ENCODE measurements at regions not wholly inside any gene's neighbourhood (a gene's known extent, or its start where the extent isn't known, plus 50 kb on each side); places are given as distances from the start of the nearest gene placed in this dataset.

- Mint-ChIP-seq H3K36me3 (ENCODE audit: insufficient read depth, unreplicated experiment) (no peaks in the 10 kb centered on the region), H3K4me3 (ENCODE audit: low read depth, unreplicated experiment) (no peak overlapping the region), H3K27me3 (ENCODE audit: unreplicated experiment) (no peaks in the 10 kb centered on the region), H3K9me3 (ENCODE audit: low read depth, unreplicated experiment) (peaks cover 5% of the 10 kb centered on the region), H3K4me1 (ENCODE audit: low read depth, unreplicated experiment) (no peaks in the 10 kb centered on the region), H3K27ac (ENCODE audit: unreplicated experiment) (no peak overlapping the region)
- BruUV-seq (replicated peaks) = no TSS peak
- DNase-seq = no peak
- intact Hi-C loops (cut with micrococcal nuclease; ENCODE audit: unreplicated experiment) = no loop called here
- CTCF ChIA-PET = no interaction called here
- TF ChIP-seq, protein P1, sequence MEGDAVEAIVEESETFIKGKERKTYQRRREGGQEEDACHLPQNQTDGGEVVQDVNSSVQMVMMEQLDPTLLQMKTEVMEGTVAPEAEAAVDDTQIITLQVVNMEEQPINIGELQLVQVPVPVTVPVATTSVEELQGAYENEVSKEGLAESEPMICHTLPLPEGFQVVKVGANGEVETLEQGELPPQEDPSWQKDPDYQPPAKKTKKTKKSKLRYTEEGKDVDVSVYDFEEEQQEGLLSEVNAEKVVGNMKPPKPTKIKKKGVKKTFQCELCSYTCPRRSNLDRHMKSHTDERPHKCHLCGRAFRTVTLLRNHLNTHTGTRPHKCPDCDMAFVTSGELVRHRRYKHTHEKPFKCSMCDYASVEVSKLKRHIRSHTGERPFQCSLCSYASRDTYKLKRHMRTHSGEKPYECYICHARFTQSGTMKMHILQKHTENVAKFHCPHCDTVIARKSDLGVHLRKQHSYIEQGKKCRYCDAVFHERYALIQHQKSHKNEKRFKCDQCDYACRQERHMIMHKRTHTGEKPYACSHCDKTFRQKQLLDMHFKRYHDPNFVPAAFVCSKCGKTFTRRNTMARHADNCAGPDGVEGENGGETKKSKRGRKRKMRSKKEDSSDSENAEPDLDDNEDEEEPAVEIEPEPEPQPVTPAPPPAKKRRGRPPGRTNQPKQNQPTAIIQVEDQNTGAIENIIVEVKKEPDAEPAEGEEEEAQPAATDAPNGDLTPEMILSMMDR (IDR thresholded peaks at IDR 0.05; ENCODE audit: unreplicated experiment) = no peak
Measured at GRCh38 chr3:73733746-73734145, 109.0 kb upstream of the PDZRN3 start.

DNA sequence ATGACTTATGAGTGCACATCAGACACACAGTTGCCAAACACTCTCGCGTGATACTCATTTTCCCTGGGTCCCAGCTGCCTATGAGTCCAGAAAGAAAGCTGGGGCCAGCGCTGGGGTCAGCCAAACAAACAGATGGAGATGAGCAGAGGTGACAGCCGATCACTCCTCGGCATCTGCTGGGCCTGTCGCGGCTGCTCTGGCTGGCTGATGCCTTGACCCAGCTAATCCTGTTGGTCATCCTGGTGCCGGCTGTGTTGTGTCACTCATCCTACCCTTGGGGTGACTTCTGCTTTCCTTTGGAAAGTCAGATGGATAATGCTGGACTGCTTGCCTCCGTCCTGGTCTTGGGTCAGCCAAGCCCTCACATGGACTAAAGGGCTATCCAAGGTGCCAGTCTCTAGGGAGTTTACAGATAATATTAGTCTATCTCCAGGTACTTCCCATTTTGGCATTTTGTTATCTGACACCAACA, 105.3 kb upstream of the PDZRN3 start:
- peaks cover 9% of the 10 kb centered on the region for H3K9me3 Mint-ChIP-seq (ENCODE audit: low read depth, unreplicated experiment)
- H3K27me3 Mint-ChIP-seq (ENCODE audit: unreplicated experiment) = no peaks in the 10 kb centered on the region
- intact Hi-C loops (cut with micrococcal nuclease; ENCODE audit: unreplicated experiment) = no loop called here
- TF ChIP-seq, protein P1 (IDR thresholded peaks at IDR 0.05; ENCODE audit: unreplicated experiment) = no peak
- CTCF ChIA-PET = no interaction called here
- BruUV-seq (replicated peaks) = no TSS peak
- no peak for DNase-seq
- no peaks in the 10 kb centered on the region for H3K36me3 Mint-ChIP-seq (ENCODE audit: insufficient read depth, unreplicated experiment)
- H3K4me1 Mint-ChIP-seq (ENCODE audit: low read depth, unreplicated experiment) = no peaks in the 10 kb centered on the region
- no peak overlapping the region for H3K4me3 Mint-ChIP-seq (ENCODE audit: low read depth, unreplicated experiment)
- no peak overlapping the region for H3K27ac Mint-ChIP-seq (ENCODE audit: unreplicated experiment)

GRCh38 chr3:73727854-73728253, 103.1 kb upstream of the PDZRN3 start:
- H3K36me3 Mint-ChIP-seq (ENCODE audit: insufficient read depth, unreplicated experiment) = no peaks in the 10 kb centered on the region
- CTCF ChIA-PET = no interaction called here
- H3K9me3 Mint-ChIP-seq (ENCODE audit: low read depth, unreplicated experiment) = peaks cover 9% of the 10 kb centered on the region
- no peak overlapping the region for H3K4me3 Mint-ChIP-seq (ENCODE audit: low read depth, unreplicated experiment)
- intact Hi-C loops (cut with micrococcal nuclease; ENCODE audit: unreplicated experiment) = no loop called here
- no peaks in the 10 kb centered on the region for H3K27me3 Mint-ChIP-seq (ENCODE audit: unreplicated experiment)
- DNase-seq = no peak
- BruUV-seq (replicated peaks) = no TSS peak
- no peak overlapping the region for H3K27ac Mint-ChIP-seq (ENCODE audit: unreplicated experiment)
- H3K4me1 Mint-ChIP-seq (ENCODE audit: low read depth, unreplicated experiment) = no peaks in the 10 kb centered on the region
- TF ChIP-seq, protein P1 (IDR thresholded peaks at IDR 0.05; ENCODE audit: unreplicated experiment) = no peak

GRCh38 chr3:73727117-73727821, 102.5 kb upstream of the PDZRN3 start:
- TF ChIP-seq, protein P1 (IDR thresholded peaks at IDR 0.05; ENCODE audit: unreplicated experiment) = no peak
- no peaks in the 10 kb centered on the region for H3K36me3 Mint-ChIP-seq (ENCODE audit: insufficient read depth, unreplicated experiment)
- no peak overlapping the region for H3K27ac Mint-ChIP-seq (ENCODE audit: unreplicated experiment)
- intact Hi-C loops (cut with micrococcal nuclease; ENCODE audit: unreplicated experiment) = no loop called here
- no peaks in the 10 kb centered on the region for H3K4me1 Mint-ChIP-seq (ENCODE audit: low read depth, unreplicated experiment)
- BruUV-seq (replicated peaks) = no TSS peak
- CTCF ChIA-PET = no interaction called here
- H3K27me3 Mint-ChIP-seq (ENCODE audit: unreplicated experiment) = no peaks in the 10 kb centered on the region
- no peak overlapping the region for H3K4me3 Mint-ChIP-seq (ENCODE audit: low read depth, unreplicated experiment)
- peaks cover 9% of the 10 kb centered on the region for H3K9me3 Mint-ChIP-seq (ENCODE audit: low read depth, unreplicated experiment)
- no peak for DNase-seq

All from Calu3 (cell line).